HEK293 (cell line): ENCODE measurements at regions not wholly inside any gene's neighbourhood (a gene's known extent, or its start where the extent isn't known, plus 50 kb on each side); places are given as distances from the start of the nearest gene placed in this dataset.

Experiments used
- CTCF ChIA-PET: fragments of 350-600 bp; formaldehyde crosslinking; extraction: SDS; loops from one replicate; lab custom pipeline; 2021; ENCODE audit warnings: antibody characterized with exemption; lab: Yijun Ruan, JAX
- POLR2A ChIA-PET: fragments of 300-600 bp; formaldehyde crosslinking; extraction: SDS; loops from one replicate; lab custom pipeline; 2020; ENCODE audit warnings: antibody characterized with exemption, inconsistent platforms; lab: Yijun Ruan, JAX
- H3K27ac ChIP-seq: fragments of 200-500 bp; sonication (Bioruptor generic); 2 replicates; pipeline ENCODE4 v1.5.1; 2014; ENCODE audit warnings: low read depth, low read length, control low read depth, inconsistent platforms; ENCODE audit errors: extremely low read depth
- H3K36me3 ChIP-seq, 2 experiments: fragments of 200-500 bp in 1 of 2; sonication (Bioruptor generic) in 1 of 2; 1 replicate in 1 of 2; 2 replicates in 1 of 2; pipeline ENCODE4 v1.5.1; 2014 to 2017; ENCODE audit warnings: inconsistent platforms in 2 of 2, low read length in 2 of 2; ENCODE audit not compliant: control insufficient read depth in 2 of 2, insufficient read depth in 1 of 2
- H3K4me1 ChIP-seq: fragments of 200-500 bp; sonication (Bioruptor generic); 2 replicates; pipeline ENCODE4 v1.5.1; 2014; ENCODE audit warnings: mild to moderate bottlenecking, low read length, inconsistent platforms; ENCODE audit not compliant: control insufficient read depth, insufficient read depth
- H3K4me3 ChIP-seq: 2 replicates; pipeline ENCODE4 v1.5.1; 2011; ENCODE audit warnings: low read depth, mild to moderate bottlenecking, control low read depth, low read length, moderate library complexity
- H3K9me3 ChIP-seq: fragments of 200-500 bp; sonication (Bioruptor generic); 2 replicates; pipeline ENCODE4 v1.5.1; 2014; ENCODE audit warnings: low read depth, low read length, inconsistent platforms; ENCODE audit not compliant: control insufficient read depth, insufficient read depth
- EGR2 ChIP-seq: fragments of 450-650 bp; formaldehyde crosslinking; IDR thresholded peaks from 2 replicates; pipeline ENCODE4 v1.5.1; 2016; ENCODE audit warnings: low read depth, missing biosample characterization, missing genetic modification characterization
- GLI4 ChIP-seq: fragments of 450-650 bp; formaldehyde crosslinking; IDR thresholded peaks from 2 replicates; pipeline ENCODE4 v1.5.1; 2016; ENCODE audit warnings: missing biosample characterization, missing genetic modification characterization
- GLIS1 ChIP-seq: fragments of 450-650 bp; formaldehyde crosslinking; IDR thresholded peaks from 2 replicates; pipeline ENCODE4 v1.5.1; 2016; ENCODE audit warnings: missing biosample characterization, missing genetic modification characterization
- GLIS2 ChIP-seq: fragments of 450-650 bp; formaldehyde crosslinking; IDR thresholded peaks from 2 replicates; pipeline ENCODE4 v1.5.1; 2016; ENCODE audit warnings: missing biosample characterization, missing genetic modification characterization
- IKZF3 ChIP-seq: fragments of 450-650 bp; IDR thresholded peaks from 2 replicates; pipeline ENCODE4 v1.5.0; 2018; ENCODE audit warnings: missing biosample characterization, mild to moderate bottlenecking, missing genetic modification characterization, moderate library complexity
- KLF16 ChIP-seq: fragments of 450-650 bp; formaldehyde crosslinking; IDR thresholded peaks from 2 replicates; pipeline ENCODE4 v1.5.1; 2017; ENCODE audit warnings: missing biosample characterization, missing genetic modification characterization
- PRDM10 ChIP-seq: fragments of 450-650 bp; formaldehyde crosslinking; IDR thresholded peaks from 2 replicates; pipeline ENCODE4 v1.5.1; 2016; ENCODE audit warnings: missing biosample characterization, missing genetic modification characterization
- TCF7L2 ChIP-seq: IDR thresholded peaks from 2 replicates; pipeline ENCODE4 v1.6.1; 2011; ENCODE audit warnings: low read depth, mild to moderate bottlenecking, inconsistent platforms, low read length, moderate library complexity, borderline replicate concordance
- YY1 ChIP-seq: fragments of 450-650 bp; formaldehyde crosslinking; IDR thresholded peaks from 2 replicates; pipeline ENCODE4 v1.5.1; 2018; ENCODE audit warnings: missing biosample characterization, missing genetic modification characterization
- ZNF133 ChIP-seq: fragments of 450-650 bp; formaldehyde crosslinking; IDR thresholded peaks from 2 replicates; pipeline ENCODE4 v1.5.1; 2016; ENCODE audit warnings: missing biosample characterization, missing genetic modification characterization
- ZNF157 ChIP-seq: fragments of 450-650 bp; formaldehyde crosslinking; IDR thresholded peaks from 2 replicates; pipeline ENCODE4 v1.5.1; 2016; ENCODE audit warnings: missing biosample characterization, missing genetic modification characterization
- ZNF169 ChIP-seq: fragments of 450-650 bp; formaldehyde crosslinking; IDR thresholded peaks from 2 replicates; pipeline ENCODE4 v1.5.1; 2016; ENCODE audit warnings: missing biosample characterization, missing genetic modification characterization
- ZNF174 ChIP-seq: fragments of 450-650 bp; formaldehyde crosslinking; IDR thresholded peaks from 2 replicates; pipeline ENCODE4 v1.5.0; 2017; ENCODE audit warnings: missing biosample characterization, mild to moderate bottlenecking, missing genetic modification characterization
- ZNF184 ChIP-seq: fragments of 450-650 bp; IDR thresholded peaks from 2 replicates; pipeline ENCODE4 v1.5.1; 2018; ENCODE audit warnings: missing biosample characterization, mild to moderate bottlenecking, missing genetic modification characterization
- ZNF211 ChIP-seq: fragments of 450-650 bp; formaldehyde crosslinking; IDR thresholded peaks from 2 replicates; pipeline ENCODE4 v1.5.1; 2016; ENCODE audit warnings: low read depth, missing biosample characterization, missing genetic modification characterization
- ZNF266 ChIP-seq: fragments of 450-650 bp; formaldehyde crosslinking; IDR thresholded peaks from 2 replicates; pipeline ENCODE4 v1.5.1; 2016; ENCODE audit warnings: missing biosample characterization, missing genetic modification characterization, low read depth
- ZNF274 ChIP-seq, 2 experiments: fragments of 200-500 bp in 1 of 2; fragments of 450-650 bp in 1 of 2; sonication (Bioruptor generic) in 1 of 2; formaldehyde crosslinking in 1 of 2; IDR thresholded peaks; 2 replicates each; pipeline versions ENCODE4 v1.5.1 to v1.6.1; 2014 to 2016; ENCODE audit warnings: borderline replicate concordance in 1 of 2, inconsistent platforms in 1 of 2, low read length in 1 of 2, missing biosample characterization in 1 of 2, missing genetic modification characterization in 1 of 2
- ZNF335 ChIP-seq: fragments of 450-650 bp; formaldehyde crosslinking; conservative IDR thresholded peaks from 2 replicates; pipeline ENCODE4 v1.5.1; 2016; ENCODE audit warnings: missing biosample characterization, missing genetic modification characterization
- ZNF362 ChIP-seq: fragments of 450-650 bp; formaldehyde crosslinking; IDR thresholded peaks from 2 replicates; pipeline ENCODE4 v1.5.1; 2016; ENCODE audit warnings: missing biosample characterization, missing genetic modification characterization
- ZNF404 ChIP-seq: fragments of 450-650 bp; formaldehyde crosslinking; IDR thresholded peaks from 2 replicates; pipeline ENCODE4 v1.5.1; 2017; ENCODE audit warnings: missing biosample characterization, missing genetic modification characterization
- ZNF449 ChIP-seq: fragments of 450-650 bp; formaldehyde crosslinking; IDR thresholded peaks from 2 replicates; pipeline ENCODE4 v1.5.1; 2017; ENCODE audit warnings: missing biosample characterization, mild to moderate bottlenecking, missing genetic modification characterization, moderate library complexity
- ZNF521 ChIP-seq: fragments of 450-650 bp; formaldehyde crosslinking; IDR thresholded peaks from 2 replicates; pipeline ENCODE4 v1.5.1; 2017; ENCODE audit warnings: missing biosample characterization, mild to moderate bottlenecking, missing genetic modification characterization
- ZNF555 ChIP-seq: fragments of 450-650 bp; formaldehyde crosslinking; conservative IDR thresholded peaks from 2 replicates; pipeline ENCODE4 v1.5.1; 2017; ENCODE audit warnings: missing biosample characterization, mild to moderate bottlenecking, missing genetic modification characterization, inconsistent platforms
- ZNF571 ChIP-seq: fragments of 450-650 bp; formaldehyde crosslinking; IDR thresholded peaks from 2 replicates; pipeline ENCODE4 v1.5.0; 2017; ENCODE audit warnings: missing biosample characterization, missing genetic modification characterization
- ZNF600 ChIP-seq: fragments of 450-650 bp; formaldehyde crosslinking; IDR thresholded peaks from 2 replicates; pipeline ENCODE4 v1.5.1; 2016; ENCODE audit warnings: missing biosample characterization, missing genetic modification characterization
- ZNF658 ChIP-seq: fragments of 450-650 bp; formaldehyde crosslinking; IDR thresholded peaks from 2 replicates; pipeline ENCODE4; 2016; ENCODE audit warnings: missing biosample characterization, missing genetic modification characterization
- ZNF707 ChIP-seq: fragments of 450-650 bp; formaldehyde crosslinking; IDR thresholded peaks from 2 replicates; pipeline ENCODE4 v1.5.1; 2016; ENCODE audit warnings: missing biosample characterization, missing genetic modification characterization
- ZNF777 ChIP-seq: fragments of 450-650 bp; formaldehyde crosslinking; IDR thresholded peaks from 2 replicates; pipeline ENCODE4 v1.5.1; 2017; ENCODE audit warnings: missing biosample characterization, missing genetic modification characterization, borderline replicate concordance
- ZNF843 ChIP-seq: fragments of 450-650 bp; formaldehyde crosslinking; IDR thresholded peaks from 2 replicates; pipeline ENCODE4 v1.5.1; 2016; ENCODE audit warnings: missing biosample characterization, missing genetic modification characterization
- ZSCAN5A ChIP-seq: fragments of 450-650 bp; formaldehyde crosslinking; IDR thresholded peaks from 2 replicates; pipeline ENCODE4 v1.5.1; 2016; ENCODE audit warnings: missing biosample characterization, missing genetic modification characterization

GRCh38 chr9:79395228-79395627, 176.5 kb upstream of the TLE4 start:
- no peak overlapping the region for H3K4me3 ChIP-seq

GRCh38 chr9:79395755-79396154, 176.0 kb upstream of the TLE4 start:
- TF ChIP-seq ZNF184 (tag by site-specific recombination) (no peak), ZNF658 (tag by site-specific recombination) (no peak), ZNF266 (tag by site-specific recombination) (no peak), KLF16 (tag by site-specific recombination) (no peak), ZNF449 (tag by site-specific recombination) (no peak), ZNF335 (tag by site-specific recombination) (no peak), YY1 (tag by site-specific recombination) (no peak), ZNF362 (tag by site-specific recombination) (no peak), ZNF211 (tag by site-specific recombination) (no peak), GLIS1 (no peak), ZSCAN5A (tag by site-specific recombination) (no peak), ZNF843 (tag by site-specific recombination) (no peak), ZNF555 (no peak), IKZF3 (tag by site-specific recombination) (no peak), ZNF169 (tag by site-specific recombination) (no peak), ZNF777 (tag by site-specific recombination) (no peak), ZNF707 (tag by site-specific recombination) (no peak), ZNF600 (no peak), ZNF157 (tag by site-specific recombination) (no peak), GLIS2 (no peak)
- H3K4me1 ChIP-seq = no peaks in the 10 kb centered on the region
- H3K36me3 ChIP-seq = no peaks in the 10 kb centered on the region
- H3K4me3 ChIP-seq = no peak overlapping the region
- ChIA-PET POLR2A (no interaction called here), CTCF (no interaction called here)
- H3K27ac ChIP-seq = no peak overlapping the region
- H3K9me3 ChIP-seq = no peaks in the 10 kb centered on the region

More at GRCh38 chr9:79395228-79395627, 176.5 kb upstream of the TLE4 start:
- Histone ChIP-seq H3K27ac (no peak overlapping the region), H3K36me3 (no peaks in the 10 kb centered on the region), H3K4me1 (no peaks in the 10 kb centered on the region), H3K9me3 (no peaks in the 10 kb centered on the region)
- POLR2A ChIA-PET = no interaction called here
- TF ChIP-seq EGR2 (tag by site-specific recombination) (no peak), PRDM10 (no peak), ZNF133 (tag by site-specific recombination) (no peak), ZNF404 (tag by site-specific recombination) (no peak), ZNF169 (tag by site-specific recombination) (no peak), ZNF274 (IDR thresholded peaks at IDR 0.05; ENCODE audit: low read length) (no peak), ZNF274 (tag by site-specific recombination; IDR thresholded peaks at IDR 0.05; ENCODE audit: borderline replicate concordance) (no peak), GLI4 (tag by site-specific recombination) (no peak), ZNF521 (tag by site-specific recombination) (no peak), YY1 (tag by site-specific recombination) (no peak), ZNF174 (no peak), ZNF571 (tag by site-specific recombination) (no peak), TCF7L2 (no peak)
- CTCF ChIA-PET = no interaction called here
